ENCODE measurements at regions not wholly inside any gene's neighbourhood (a gene's known extent, or its start where the extent isn't known, plus 50 kb on each side); places are given as distances from the start of the nearest gene placed in this dataset.

- no peak for DNase-seq
These were observed 360.7 kb downstream of the GPM6A start for GRCh38 chr4:175451238-175451965.

- no peak for DNase-seq
These were observed 358.6 kb downstream of the GPM6A start for GRCh38 chr4:175453456-175453855.

DNA sequence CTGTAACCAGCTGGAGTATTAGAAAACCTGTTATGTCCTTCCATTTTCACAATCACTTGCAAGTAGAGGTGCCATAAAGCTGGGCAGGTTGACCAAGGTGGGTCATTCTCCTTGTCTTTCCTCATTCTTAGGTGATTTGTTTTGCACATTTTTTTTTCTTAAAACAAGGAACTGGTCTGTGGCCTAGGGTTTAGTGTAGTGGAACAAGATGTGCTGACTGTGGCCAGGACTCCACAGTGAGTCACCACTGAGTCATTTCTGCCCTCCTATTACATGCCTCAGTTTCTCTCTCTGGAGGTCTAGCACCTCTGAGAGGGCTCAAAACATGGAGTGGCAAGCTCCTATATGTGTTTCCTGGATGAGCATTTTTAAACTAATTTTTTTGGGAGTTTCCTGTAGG lies 355.9 kb downstream of the GPM6A start:
- no peak for DNase-seq

- DNase-seq = no peak
These were observed 354.1 kb downstream of the GPM6A start for GRCh38 chr4:175457956-175458355.

DNA sequence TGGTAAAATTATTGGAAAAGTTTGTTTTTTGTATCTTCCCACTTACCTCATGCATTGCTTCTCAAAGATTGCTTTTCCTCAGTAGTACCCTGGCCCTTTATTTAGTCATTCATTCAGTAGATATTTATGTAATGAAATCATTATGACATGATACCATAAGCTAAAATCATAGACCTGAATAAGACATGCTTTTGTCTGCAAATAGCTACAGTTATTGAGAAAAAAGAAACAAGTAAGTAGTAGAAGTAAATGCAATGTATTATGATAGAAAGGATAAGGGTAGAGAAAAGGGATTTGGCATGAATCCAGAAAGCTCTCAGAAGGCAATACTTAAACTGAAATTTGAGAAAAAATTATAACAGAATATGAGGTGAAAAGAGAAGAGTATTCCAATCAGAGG lies 352.5 kb downstream of the GPM6A start:
- no peak for DNase-seq

- no peak for DNase-seq
These were observed 351.6 kb downstream of the GPM6A start for GRCh38 chr4:175460414-175460813.

DNA sequence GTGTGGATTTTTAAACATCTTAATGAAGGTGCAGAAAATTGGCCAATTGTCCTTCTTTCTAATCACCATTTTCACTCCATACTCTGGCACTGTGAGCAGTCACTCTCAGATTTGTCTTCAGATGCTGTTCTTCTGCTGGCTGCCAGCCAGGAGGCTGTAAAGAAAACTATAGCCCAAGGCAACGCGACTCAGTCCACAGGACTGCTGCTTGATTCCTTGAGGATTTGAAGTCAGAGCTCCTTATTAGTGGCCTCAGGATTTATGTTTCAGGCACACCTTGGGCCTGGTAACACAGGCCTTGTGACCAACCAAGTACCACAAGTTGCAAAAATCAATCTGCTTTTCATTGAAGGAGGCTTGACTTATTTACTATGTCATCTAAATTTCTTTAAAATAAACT lies 342.6 kb downstream of the GPM6A start:
- no peak for DNase-seq

GRCh38 chr4:175470131-175470530 lies 341.9 kb downstream of the GPM6A start:
- no peak for DNase-seq

- no peak for DNase-seq
These were observed 331.7 kb downstream of the GPM6A start for GRCh38 chr4:175480404-175480803.

- DNase-seq = no peak
These were observed 312.2 kb downstream of the GPM6A start for GRCh38 chr4:175499735-175500352.

- DNase-seq = no peak
These were observed 307.7 kb downstream of the GPM6A start for GRCh38 chr4:175504318-175504717.

DNA sequence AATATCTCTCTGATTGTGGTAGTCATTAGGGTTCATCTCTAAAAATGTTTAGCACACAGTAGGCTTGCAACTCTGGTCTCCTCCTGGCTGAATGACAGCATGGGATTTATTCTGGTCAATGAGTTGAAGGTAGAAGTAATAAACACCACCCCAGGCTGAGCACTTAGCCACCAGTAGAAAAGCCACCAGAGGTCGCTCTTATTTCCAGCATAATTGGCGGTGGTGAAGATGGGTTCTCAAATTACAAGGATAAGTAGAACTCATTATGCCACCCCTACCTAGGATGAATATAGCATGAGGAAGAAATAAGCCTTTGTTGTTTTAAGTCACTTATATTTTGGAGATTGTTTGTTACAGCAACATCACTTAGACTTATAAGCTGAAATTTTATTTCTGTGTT lies 302.7 kb downstream of the GPM6A start:
- DNase-seq = no peak

- no peak for DNase-seq
These were observed 300.2 kb downstream of the GPM6A start for GRCh38 chr4:175511861-175512260.

DNA sequence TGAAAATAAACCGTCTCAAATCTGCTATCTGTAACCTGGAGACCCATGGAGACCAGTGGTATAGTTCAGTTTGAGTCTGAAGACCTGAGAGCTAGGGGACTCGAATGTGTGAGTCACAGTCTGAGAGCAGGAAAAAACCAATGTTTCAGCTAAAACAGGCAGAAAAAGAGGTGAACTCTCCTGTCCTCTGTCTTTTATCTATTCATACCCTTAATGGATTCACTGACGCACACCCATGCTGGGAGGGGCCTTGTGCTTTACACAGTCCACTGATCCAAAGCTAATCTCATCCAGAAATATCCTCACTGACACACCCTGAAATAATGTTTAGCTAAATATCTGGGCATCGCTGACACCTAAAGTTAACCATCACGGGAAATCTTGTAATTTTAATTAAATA lies 297.9 kb downstream of the GPM6A start:
- DNase-seq = no peak

DNA sequence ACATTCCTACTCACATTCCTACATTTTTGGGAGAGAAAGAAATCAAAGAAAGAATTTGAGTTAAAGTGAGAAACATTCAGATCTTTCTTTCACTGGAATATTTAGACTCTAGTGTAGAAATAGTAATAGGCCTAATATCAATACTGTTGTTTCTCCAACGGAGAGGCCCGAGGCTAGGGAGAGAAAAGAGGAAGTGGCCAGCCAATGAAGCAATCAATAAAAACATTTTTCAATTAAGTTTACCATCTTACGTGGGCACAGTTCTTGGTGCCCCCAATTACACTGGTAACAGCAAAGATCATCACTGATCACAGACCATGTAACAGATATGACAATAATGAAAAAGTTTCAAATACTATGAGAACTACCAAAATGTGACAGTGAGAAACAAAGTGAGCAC lies 281.4 kb downstream of the GPM6A start:
- DNase-seq = no peak

- no peak for DNase-seq
These were observed 280.5 kb downstream of the GPM6A start for GRCh38 chr4:175531405-175532091.

DNA sequence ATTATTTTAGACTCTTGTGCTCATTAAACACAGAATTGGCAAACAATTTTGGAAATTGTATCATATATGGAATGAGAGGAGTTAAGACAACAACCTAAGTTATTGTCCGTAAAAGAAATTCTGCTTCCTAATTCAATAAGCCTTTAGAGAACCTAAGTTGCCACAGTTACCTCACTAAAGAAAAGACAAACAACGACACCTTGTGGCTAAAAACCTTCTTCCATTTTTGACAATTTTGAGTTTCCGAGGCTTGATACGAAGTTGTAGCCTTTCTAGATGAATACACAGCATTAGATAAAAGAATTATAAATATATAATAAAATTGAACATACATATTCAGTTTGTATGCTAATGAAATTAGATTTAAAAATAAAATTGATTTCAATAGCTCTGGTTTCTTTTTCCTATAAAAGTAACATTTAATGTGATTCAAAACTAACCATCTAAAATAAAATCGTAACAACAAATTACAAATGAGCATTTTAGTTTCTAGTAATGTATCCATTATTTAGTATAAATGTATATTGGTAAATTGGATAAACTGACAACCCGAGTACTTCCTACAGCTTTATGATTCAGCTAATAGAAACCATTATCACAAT lies 275.1 kb downstream of the GPM6A start:
- peak; percentile 65 for DNase-seq

- no peak for DNase-seq
These were observed 272.6 kb downstream of the GPM6A start for GRCh38 chr4:175539498-175539897.

GRCh38 chr4:175540151-175540550 lies 271.9 kb downstream of the GPM6A start:
- DNase-seq = no peak

GRCh38 chr4:175540732-175541131 lies 271.3 kb downstream of the GPM6A start:
- no peak for DNase-seq

- no peak for DNase-seq
These were observed 269.3 kb downstream of the GPM6A start for GRCh38 chr4:175542786-175543185.

- DNase-seq = no peak
These were observed 252.9 kb downstream of the GPM6A start for GRCh38 chr4:175559126-175559525.

DNA sequence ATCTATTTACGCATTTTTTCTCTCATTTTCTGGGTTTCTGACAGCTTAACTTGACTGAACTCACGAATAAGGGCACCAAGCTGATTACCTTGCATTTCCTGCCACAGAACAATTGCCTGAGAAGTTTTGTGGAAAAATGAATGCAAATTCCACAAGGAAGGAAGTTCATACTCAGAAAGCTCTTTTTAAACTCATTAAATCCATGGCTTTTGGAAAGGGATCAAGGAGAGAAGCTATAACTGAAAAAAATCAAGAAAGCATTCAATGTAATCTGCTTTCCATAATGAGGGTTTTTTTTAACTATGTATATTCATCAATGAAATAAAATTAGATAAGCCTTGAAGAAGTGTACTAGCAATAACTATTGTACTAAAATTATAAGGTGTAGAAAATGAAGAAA lies 252.5 kb downstream of the GPM6A start:
- no peak for DNase-seq

DNA sequence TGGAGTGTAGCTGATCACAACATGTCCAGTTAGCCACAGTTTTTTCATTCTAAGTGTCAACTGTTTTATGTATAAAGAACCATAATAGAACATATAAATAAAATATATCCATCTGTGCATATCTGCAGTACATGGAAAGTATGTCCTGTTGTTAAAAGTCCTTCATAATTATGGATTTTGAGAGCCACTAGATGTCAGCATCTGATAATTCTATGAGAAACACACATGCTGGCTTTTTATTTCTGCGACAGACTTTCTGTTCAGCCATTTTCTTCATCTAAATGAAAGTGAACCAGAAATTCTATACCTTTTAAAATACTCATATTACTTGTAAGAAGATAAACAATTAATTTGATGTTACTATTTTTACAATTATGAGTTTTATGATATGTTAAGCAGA lies 251.5 kb downstream of the GPM6A start:
- no peak for DNase-seq

Data from hematopoietic multipotent progenitor cell treated with erythropoietin and hydrocortisone succinate and interleukin-3 and kit ligand, for 8 days (in vitro differentiated cells).